ENCODE measurements at regions not wholly inside any gene's neighbourhood (a gene's known extent, or its start where the extent isn't known, plus 50 kb on each side); places are given as distances from the start of the nearest gene placed in this dataset.

- no TSS peak for BruUV-seq (replicated peaks)
- Mint-ChIP-seq H3K4me1 (ENCODE audit: insufficient read depth, unreplicated experiment) (peaks cover 8% of the 10 kb centered on the region), H3K36me3 (ENCODE audit: insufficient read depth, unreplicated experiment) (no peaks in the 10 kb centered on the region), H3K27ac (ENCODE audit: low read depth, unreplicated experiment) (no peak overlapping the region), H3K4me3 (ENCODE audit: unreplicated experiment) (no peak overlapping the region), H3K9me3 (ENCODE audit: unreplicated experiment) (no peaks in the 10 kb centered on the region), H3K27me3 (ENCODE audit: insufficient read depth, unreplicated experiment) (no peaks in the 10 kb centered on the region)
- CTCF ChIA-PET: no interaction called here
- POLR2A ChIA-PET: no interaction called here
- DNase-seq (ENCODE audit: unreplicated experiment): no peak
- intact Hi-C loops (cut with micrococcal nuclease): no loop called here
- no peak for TF ChIP-seq CTCF (IDR thresholded peaks at IDR 0.05; ENCODE audit: unreplicated experiment)
Observed at GRCh38 chr10:3933733-3934132, 148.7 kb upstream of the KLF6 start.

GRCh38 chr10:3932597-3933375 is 147.8 kb upstream of the KLF6 start:
- ChIA-PET POLR2A (no interaction called here), CTCF (interaction anchor here (0.5 to 0.7 kb wide), 2 partner anchors 74 to 607 kb away, joined by 3 to 4 read pairs; no protein-coding TSS in a partner anchor)
- Mint-ChIP-seq H3K4me1 (ENCODE audit: insufficient read depth, unreplicated experiment) (peaks cover 8% of the 10 kb centered on the region), H3K4me3 (ENCODE audit: unreplicated experiment) (no peak overlapping the region), H3K9me3 (ENCODE audit: unreplicated experiment) (no peaks in the 10 kb centered on the region), H3K27ac (ENCODE audit: low read depth, unreplicated experiment) (no peak overlapping the region), H3K36me3 (ENCODE audit: insufficient read depth, unreplicated experiment) (no peaks in the 10 kb centered on the region), H3K27me3 (ENCODE audit: insufficient read depth, unreplicated experiment) (no peaks in the 10 kb centered on the region)
- intact Hi-C loops (cut with micrococcal nuclease): no loop called here
- DNase-seq (ENCODE audit: unreplicated experiment): no peak
- BruUV-seq (replicated peaks): no TSS peak
- TF ChIP-seq CTCF (IDR thresholded peaks at IDR 0.05; ENCODE audit: unreplicated experiment): no peak

GRCh38 chr10:3931901-3932300 is 146.9 kb upstream of the KLF6 start:
- no peaks in the 10 kb centered on the region for H3K9me3 Mint-ChIP-seq (ENCODE audit: unreplicated experiment)
- peaks cover 8% of the 10 kb centered on the region for H3K4me1 Mint-ChIP-seq (ENCODE audit: insufficient read depth, unreplicated experiment)
- DNase-seq (ENCODE audit: unreplicated experiment): no peak
- H3K27me3 Mint-ChIP-seq (ENCODE audit: insufficient read depth, unreplicated experiment): no peaks in the 10 kb centered on the region
- POLR2A ChIA-PET: no interaction called here
- no peaks in the 10 kb centered on the region for H3K36me3 Mint-ChIP-seq (ENCODE audit: insufficient read depth, unreplicated experiment)
- no peak for TF ChIP-seq CTCF (IDR thresholded peaks at IDR 0.05; ENCODE audit: unreplicated experiment)
- no peak overlapping the region for H3K27ac Mint-ChIP-seq (ENCODE audit: low read depth, unreplicated experiment)
- no peak overlapping the region for H3K4me3 Mint-ChIP-seq (ENCODE audit: unreplicated experiment)
- CTCF ChIA-PET: interaction anchor here (0.5 kb wide), 1 partner anchor 417 kb away, joined by 3 read pairs; no protein-coding TSS in a partner anchor
- no TSS peak for BruUV-seq (replicated peaks)
- intact Hi-C loops (cut with micrococcal nuclease): no loop called here

- Mint-ChIP-seq H3K4me3 (ENCODE audit: unreplicated experiment) (no peak overlapping the region), H3K36me3 (ENCODE audit: insufficient read depth, unreplicated experiment) (no peaks in the 10 kb centered on the region), H3K4me1 (ENCODE audit: insufficient read depth, unreplicated experiment) (peaks cover 8% of the 10 kb centered on the region), H3K27me3 (ENCODE audit: insufficient read depth, unreplicated experiment) (no peaks in the 10 kb centered on the region), H3K27ac (ENCODE audit: low read depth, unreplicated experiment) (no peak overlapping the region), H3K9me3 (ENCODE audit: unreplicated experiment) (no peaks in the 10 kb centered on the region)
- intact Hi-C loops (cut with micrococcal nuclease): no loop called here
- no TSS peak for BruUV-seq (replicated peaks)
- TF ChIP-seq CTCF (IDR thresholded peaks at IDR 0.05; ENCODE audit: unreplicated experiment): no peak
- CTCF ChIA-PET: no interaction called here
- DNase-seq (ENCODE audit: unreplicated experiment): no peak
- POLR2A ChIA-PET: no interaction called here
Observed at GRCh38 chr10:3931224-3931623, 146.2 kb upstream of the KLF6 start.
